Aorta (tissue), 5 donors: ENCODE measurements at regions not wholly inside any gene's neighbourhood (a gene's known extent, or its start where the extent isn't known, plus 50 kb on each side); places are given as distances from the start of the nearest gene placed in this dataset.

ENCODE experiments used
- ATAC-seq: fragments of 200-7000 bp; cut with Tn5 transposase; one replicate; pipeline ENCODE4 v1.9.1; 2022; ENCODE audit warnings: moderate library complexity; ENCODE audit not compliant: low FRiP score
- DNase-seq, 2 donors: peaks; one replicate each; pipeline ENCODE4 v3.0.0-alpha.2; 2020
- H3K27ac ChIP-seq, 2 donors: one replicate each; pipeline ENCODE4 v1.5.1; 2013; ENCODE audit warnings: low read length in 2 of 2, mild to moderate bottlenecking in 2 of 2, moderate library complexity in 2 of 2, control low read depth in 1 of 2, inconsistent platforms in 1 of 2, low read depth in 1 of 2
- H3K27me3 ChIP-seq, 2 donors: one replicate each; pipeline ENCODE4 v1.6.1; 2013; ENCODE audit warnings: control low read depth in 1 of 2, low read length in 1 of 2, mild to moderate bottlenecking in 1 of 2, moderate library complexity in 1 of 2; ENCODE audit not compliant: insufficient read depth in 2 of 2, control insufficient read depth in 1 of 2
- H3K36me3 ChIP-seq, 2 donors: one replicate each; pipeline ENCODE4 v1.6.1; 2013; ENCODE audit warnings: control low read depth in 1 of 2, low read length in 1 of 2, mild to moderate bottlenecking in 1 of 2; ENCODE audit not compliant: insufficient read depth in 2 of 2, control insufficient read depth in 1 of 2
- H3K4me1 ChIP-seq, 2 donors: one replicate each; pipeline ENCODE4 v1.6.1; 2013; ENCODE audit warnings: low read length in 2 of 2, control low read depth in 1 of 2, mild to moderate bottlenecking in 1 of 2, moderate library complexity in 1 of 2; ENCODE audit not compliant: insufficient read depth in 2 of 2, control insufficient read depth in 1 of 2
- H3K4me3 ChIP-seq, 2 donors: one replicate each; pipeline ENCODE4 v1.5.1; 2013; ENCODE audit warnings: low read length in 2 of 2, control low read depth in 1 of 2, mild to moderate bottlenecking in 1 of 2
- H3K9me3 ChIP-seq: one replicate; pipeline ENCODE4 v1.6.1; 2013; ENCODE audit warnings: mild to moderate bottlenecking, low read length; ENCODE audit not compliant: control insufficient read depth
- WGBS, 2 donors: extraction: QIAGEN DNeasy Blood & Tissue Kit; methylation state at CpG; one replicate each; pipeline ENCODE4 v1.1.7; 2013; 5-methylcytosine and 5-hydroxymethylcytosine counted together
- intact Hi-C, 2 donors: fragments of 100-400 bp; cut with DNase I; formaldehyde crosslinking; loops; one replicate each; pipeline versions ENCODE4 v1.14.2 to v1.15.0; 2022
- donor health status: healthy with polysubstance abuse.
- donor health status: Bipolar disorder and iron deficiency.
- donor health status: DM: no; HTN: no; CAD: no.
- donor health status: DM: no; HTN: no; CAD: no.
- donor health status: DM: yes; HTN: yes; CAD: no.

DNA sequence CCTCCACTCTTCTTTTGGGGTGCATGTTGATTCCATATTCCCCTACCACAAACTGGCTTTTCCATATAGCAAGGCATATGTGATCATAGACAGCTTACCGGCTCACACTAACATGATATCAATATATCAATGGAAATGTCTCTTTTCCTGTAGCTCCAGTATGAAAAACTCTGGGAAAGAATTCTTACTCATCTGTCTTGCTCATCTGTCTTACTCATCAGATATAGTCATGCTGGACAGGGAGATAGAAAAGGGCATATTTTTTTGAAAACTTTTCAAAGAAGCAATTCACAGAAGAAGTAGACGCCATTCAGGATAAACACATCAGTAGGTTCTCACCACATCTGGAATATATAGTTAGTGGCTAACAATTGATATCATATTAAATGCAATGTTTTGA is 794.7 kb downstream of the RAB28 start:
- H3K36me3 ChIP-seq: no peaks in the 10 kb centered on the region
- ATAC-seq (no peak), DNase-seq (no peak)
- H3K9me3 ChIP-seq: no peaks in the 10 kb centered on the region
- H3K4me1 ChIP-seq: no peaks in the 10 kb centered on the region
- intact Hi-C loops: no loop called here
- 96% methylated on average over 2 of the region's 2 CpGs for WGBS, 2 donors
- no peak overlapping the region for H3K4me3 ChIP-seq
- no peak overlapping the region for H3K27ac ChIP-seq
- no peaks in the 10 kb centered on the region for H3K27me3 ChIP-seq

DNA sequence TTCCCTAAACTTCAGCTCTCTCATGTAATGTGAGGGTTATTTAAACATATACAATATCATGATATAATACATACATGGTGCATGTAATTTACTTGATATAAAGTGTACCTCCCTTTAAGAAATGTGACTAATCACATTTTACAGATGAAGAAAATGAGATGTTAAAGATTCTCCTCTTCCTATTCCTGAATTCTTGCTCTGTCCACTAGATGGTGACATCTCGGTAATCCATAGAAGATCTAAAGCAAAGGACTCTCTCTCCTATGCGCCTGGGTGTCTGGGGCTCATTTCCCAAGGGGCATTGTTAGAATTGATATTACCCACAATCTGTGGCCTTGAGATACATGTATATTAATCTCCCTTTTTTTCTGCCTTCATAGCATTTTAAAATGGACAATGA is 804.9 kb downstream of the RAB28 start:
- Histone ChIP-seq H3K4me1 (no peaks in the 10 kb centered on the region), H3K4me3 (no peak overlapping the region), H3K9me3 (peaks cover 1% of the 10 kb centered on the region), H3K27me3 (no peaks in the 10 kb centered on the region), H3K27ac (no peak overlapping the region), H3K36me3 (no peaks in the 10 kb centered on the region)
- ATAC-seq (no peak), DNase-seq (no peak)
- 41 to 51% methylated on average over 2 of the region's 2 CpGs for WGBS, 2 donors
- intact Hi-C loops: no loop called here

DNA sequence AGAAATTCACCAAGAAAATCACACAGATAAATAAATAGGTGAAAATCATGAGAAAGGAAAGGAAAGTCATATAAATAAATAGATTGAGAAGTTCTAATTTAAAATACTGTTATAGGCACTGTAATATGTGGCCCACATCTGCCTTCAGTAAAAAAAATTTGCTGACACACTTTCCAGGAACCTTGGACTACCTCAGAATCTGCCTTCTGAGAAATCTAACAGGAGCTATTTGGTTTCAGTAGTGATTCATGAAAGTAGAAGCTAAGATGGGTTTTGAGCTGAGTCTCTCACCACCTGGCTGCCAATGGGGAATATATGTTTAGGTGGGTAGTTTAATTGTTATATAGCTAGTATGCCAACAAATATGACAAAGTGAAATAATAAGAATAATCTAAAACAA is 810.0 kb downstream of the RAB28 start:
- DNase-seq: no peak
- no peak overlapping the region for H3K27ac ChIP-seq
- no peaks in the 10 kb centered on the region for H3K9me3 ChIP-seq
- H3K4me1 ChIP-seq: no peaks in the 10 kb centered on the region
- intact Hi-C loops: no loop called here
- no peaks in the 10 kb centered on the region for H3K27me3 ChIP-seq
- no peak for ATAC-seq
- H3K4me3 ChIP-seq: no peak overlapping the region
- H3K36me3 ChIP-seq: no peaks in the 10 kb centered on the region

DNA sequence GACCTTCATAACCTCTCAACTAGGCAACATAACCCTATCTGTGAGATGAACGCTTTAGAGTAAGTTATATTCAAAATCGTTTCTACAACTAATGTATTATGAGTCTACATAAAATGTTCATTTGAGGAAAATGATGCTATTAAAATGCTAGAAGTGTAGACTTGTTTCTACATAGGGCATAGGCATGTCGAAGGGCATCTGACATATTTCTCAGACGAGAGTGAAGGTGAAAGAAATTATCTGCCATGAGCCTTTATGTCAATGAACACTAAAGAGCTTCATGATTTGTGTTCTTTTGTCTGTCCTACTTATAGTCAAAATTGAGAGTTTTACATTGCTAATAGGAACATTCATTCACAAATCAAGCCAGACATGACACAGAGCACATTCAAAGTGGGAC is 811.8 kb downstream of the RAB28 start:
- Histone ChIP-seq H3K36me3 (no peaks in the 10 kb centered on the region), H3K27me3 (no peaks in the 10 kb centered on the region), H3K27ac (no peak overlapping the region), H3K4me1 (no peaks in the 10 kb centered on the region), H3K4me3 (no peak overlapping the region), H3K9me3 (no peaks in the 10 kb centered on the region)
- ATAC-seq: no peak
- intact Hi-C loops: no loop called here
- 72 to 82% methylated on average over 4 of the region's 4 CpGs for WGBS, 2 donors
- DNase-seq: no peak

DNA sequence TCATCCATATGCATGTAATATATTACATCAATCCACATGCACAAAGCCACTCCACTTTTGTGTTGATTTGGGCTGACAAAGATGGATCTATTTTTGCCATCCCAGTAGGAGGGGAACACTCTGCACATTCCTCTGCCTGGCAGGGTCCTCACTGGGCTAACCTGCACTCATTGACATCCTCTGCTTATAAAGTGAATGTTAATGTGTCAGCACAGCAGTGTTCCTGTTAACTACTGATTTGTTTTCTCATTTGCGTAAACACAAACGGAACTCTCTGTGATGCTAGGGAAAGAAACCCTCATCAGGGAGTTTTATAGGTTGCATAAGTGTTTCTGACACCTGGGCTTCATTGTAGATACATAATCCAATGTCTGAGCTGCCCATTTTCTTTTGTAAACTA is 826.0 kb downstream of the RAB28 start:
- Histone ChIP-seq H3K27ac (no peak overlapping the region), H3K9me3 (no peaks in the 10 kb centered on the region), H3K36me3 (no peaks in the 10 kb centered on the region), H3K4me1 (no peaks in the 10 kb centered on the region), H3K27me3 (no peaks in the 10 kb centered on the region), H3K4me3 (no peak overlapping the region)
- ATAC-seq (no peak), DNase-seq (no peak)
- intact Hi-C loops: no loop called here
- 75 to 79% methylated on average over 2 of the region's 2 CpGs for WGBS, 2 donors

DNA sequence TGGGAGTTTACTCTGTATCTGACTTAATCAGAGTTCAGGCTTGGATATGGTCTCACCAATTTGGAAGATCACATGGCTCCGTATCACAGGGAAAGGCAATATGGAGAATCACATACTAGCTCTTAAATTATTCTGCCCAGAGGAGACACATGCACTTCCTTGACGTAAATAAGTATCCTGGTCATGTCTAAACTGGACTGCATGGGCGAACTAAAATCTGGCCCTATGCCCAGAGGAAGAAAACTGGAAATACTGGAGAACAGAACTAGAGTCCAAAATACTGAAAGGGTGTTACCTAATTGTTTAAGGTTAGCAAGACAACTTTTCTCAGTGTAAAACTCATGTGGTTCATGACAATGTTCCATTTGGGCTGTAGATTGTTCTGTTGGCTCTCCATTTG is 832.3 kb downstream of the RAB28 start:
- no peak overlapping the region for H3K4me3 ChIP-seq
- ATAC-seq (no peak), DNase-seq (no peak)
- no peaks in the 10 kb centered on the region for H3K27me3 ChIP-seq
- no peak overlapping the region for H3K27ac ChIP-seq
- no peaks in the 10 kb centered on the region for H3K36me3 ChIP-seq
- H3K9me3 ChIP-seq: no peaks in the 10 kb centered on the region
- H3K4me1 ChIP-seq: no peaks in the 10 kb centered on the region
- intact Hi-C loops: no loop called here
- 80 to 89% methylated on average over 3 of the region's 3 CpGs for WGBS, 2 donors

DNA sequence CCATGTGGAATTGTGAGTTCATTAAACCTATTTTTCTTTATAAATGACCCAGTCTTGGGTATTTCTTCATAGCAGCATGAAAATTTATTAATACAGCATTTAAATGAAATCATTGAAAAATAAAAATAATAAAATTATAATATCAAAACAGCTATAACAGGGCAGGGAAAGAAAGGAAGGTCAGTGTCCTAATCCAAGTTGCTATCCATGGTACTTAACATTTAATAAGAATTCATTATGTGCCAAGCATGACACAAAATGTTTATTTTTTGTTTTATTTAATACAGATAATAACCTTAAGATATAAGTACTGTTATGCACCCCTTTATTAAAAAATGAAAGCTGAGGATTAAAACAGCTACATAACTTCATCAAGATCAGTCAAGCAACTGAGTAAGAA is 838.4 kb downstream of the RAB28 start:
- H3K9me3 ChIP-seq: no peaks in the 10 kb centered on the region
- no peak for ATAC-seq
- H3K27ac ChIP-seq: no peak overlapping the region
- no peaks in the 10 kb centered on the region for H3K27me3 ChIP-seq
- H3K36me3 ChIP-seq: no peaks in the 10 kb centered on the region
- intact Hi-C loops: no loop called here
- peaks cover 0 to 2% of the 10 kb centered on the region in 2 donors for H3K4me1 ChIP-seq
- H3K4me3 ChIP-seq: no peak overlapping the region
- DNase-seq: no peak

DNA sequence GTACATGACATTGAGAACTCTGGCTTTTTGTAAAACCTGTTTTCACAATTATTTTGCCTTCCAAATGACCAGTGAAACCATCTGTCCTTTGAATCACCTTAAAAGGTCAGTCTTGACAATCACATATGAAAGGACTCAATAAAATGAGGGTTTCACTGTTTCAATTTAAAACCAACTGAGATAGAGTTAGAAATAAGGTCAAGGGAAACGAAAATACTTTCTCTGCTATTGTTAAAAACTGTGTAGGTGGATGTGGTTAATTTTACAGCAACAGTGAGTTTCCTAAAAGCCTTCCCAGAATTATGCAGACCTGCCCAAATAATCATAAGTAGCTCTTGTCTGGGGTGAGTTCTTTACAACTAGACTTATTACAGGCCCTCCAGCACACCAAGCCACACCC is 839.9 kb downstream of the RAB28 start:
- intact Hi-C loops: no loop called here
- ATAC-seq (no peak), DNase-seq (no peak)
- Histone ChIP-seq H3K27me3 (no peaks in the 10 kb centered on the region), H3K4me1 (peaks cover 0 to 2% of the 10 kb centered on the region in 2 donors), H3K36me3 (no peaks in the 10 kb centered on the region), H3K4me3 (no peak overlapping the region), H3K27ac (no peak overlapping the region), H3K9me3 (no peaks in the 10 kb centered on the region)
- 59 to 69% methylated on average over 1 of the region's 1 CpG for WGBS, 2 donors

DNA sequence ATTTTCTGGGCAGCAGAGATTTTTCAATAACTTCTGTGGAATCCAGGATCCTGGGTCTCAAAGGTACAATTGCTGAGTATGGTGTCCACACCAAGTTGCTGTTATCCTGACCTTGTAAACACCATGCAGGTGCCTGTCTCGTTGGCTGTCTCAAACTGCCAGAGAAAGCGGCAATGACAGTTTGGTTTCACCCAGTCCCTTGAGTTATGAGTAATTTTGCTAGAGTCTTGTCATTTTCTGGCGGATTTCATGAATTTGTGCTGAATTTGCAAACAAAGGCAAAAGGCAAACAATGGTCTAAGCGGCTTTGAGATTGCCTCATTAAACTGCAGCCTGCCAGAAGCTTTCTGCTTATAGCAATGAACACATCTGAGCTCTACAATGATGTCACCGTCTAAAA is 847.9 kb downstream of the RAB28 start:
- H3K9me3 ChIP-seq: no peaks in the 10 kb centered on the region
- H3K4me3 ChIP-seq: no peak overlapping the region
- 6 to 9% methylated on average over 5 of the region's 5 CpGs for WGBS, 2 donors
- DNase-seq (no peak), ATAC-seq (no peak)
- no peak overlapping the region for H3K27ac ChIP-seq
- intact Hi-C loops: no loop called here
- peaks cover 0 to 1% of the 10 kb centered on the region in 2 donors for H3K27me3 ChIP-seq
- no peaks in the 10 kb centered on the region for H3K36me3 ChIP-seq
- no peaks in the 10 kb centered on the region for H3K4me1 ChIP-seq

DNA sequence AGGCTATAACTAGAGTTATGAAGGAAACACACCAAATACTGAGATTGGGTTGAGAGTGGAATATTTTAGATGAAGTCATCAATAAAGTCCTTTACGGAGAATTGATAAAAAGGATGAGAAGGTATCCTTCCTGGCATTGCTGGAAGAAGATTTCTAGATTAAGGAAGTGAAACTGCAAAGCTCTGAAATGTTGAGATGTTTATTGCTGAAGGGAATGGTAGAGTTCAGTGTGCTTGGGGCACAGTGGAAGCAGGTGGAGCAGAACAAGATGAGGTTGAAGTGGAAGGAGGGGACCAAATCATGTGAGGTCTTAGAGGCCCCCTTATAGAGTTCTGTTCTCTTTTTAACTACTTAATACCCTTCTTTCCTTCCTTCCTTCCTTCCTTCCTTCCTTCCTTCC is 848.5 kb downstream of the RAB28 start:
- ATAC-seq (no peak), DNase-seq (no peak)
- no peak overlapping the region for H3K4me3 ChIP-seq
- intact Hi-C loops: no loop called here
- WGBS, 2 donors: 74 to 88% methylated on average over 1 of the region's 1 CpG
- H3K27ac ChIP-seq: no peak overlapping the region
- no peaks in the 10 kb centered on the region for H3K4me1 ChIP-seq
- H3K27me3 ChIP-seq: peaks cover 0 to 1% of the 10 kb centered on the region in 2 donors
- no peaks in the 10 kb centered on the region for H3K9me3 ChIP-seq
- no peaks in the 10 kb centered on the region for H3K36me3 ChIP-seq
